NCI-H1105 treated with DMSO at 0.1 percent for 48 hours (cell line): ENCODE measurements at regions not wholly inside any gene's neighbourhood (a gene's known extent, or its start where the extent isn't known, plus 50 kb on each side); places are given as distances from the start of the nearest gene placed in this dataset.
A peak's percentile ranks its signal among the peaks of the same experiment; 100 is the strongest.

ENCODE experiments used
- DNase-seq: peaks from one replicate; lab custom pipeline; 2025; lab: John Stamatoyannopoulos, UW

DNA sequence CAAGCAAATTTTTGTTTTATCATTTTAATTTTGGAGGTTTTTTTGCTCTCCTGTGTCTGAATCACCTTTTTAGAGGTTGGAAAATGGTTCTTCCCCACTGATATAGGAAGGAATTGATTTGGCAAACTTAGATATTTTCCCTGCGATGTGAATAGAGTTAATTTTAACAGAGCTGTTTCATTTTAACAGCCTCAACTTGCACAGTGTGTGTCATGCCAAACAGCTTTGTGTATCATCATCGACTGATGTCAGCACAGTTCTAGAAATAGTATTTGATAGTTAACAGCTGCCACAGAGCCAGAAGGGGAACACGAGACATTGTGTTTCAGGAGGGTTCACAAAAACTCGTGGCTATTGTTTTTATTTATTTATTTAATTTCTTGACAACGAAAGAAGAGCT lies 243.1 kb upstream of the FOXN3 start:
- DNase-seq, result no peak

GRCh38 chr14:89658977-89659670 lies 242.1 kb upstream of the FOXN3 start:
- no peak for DNase-seq

DNA sequence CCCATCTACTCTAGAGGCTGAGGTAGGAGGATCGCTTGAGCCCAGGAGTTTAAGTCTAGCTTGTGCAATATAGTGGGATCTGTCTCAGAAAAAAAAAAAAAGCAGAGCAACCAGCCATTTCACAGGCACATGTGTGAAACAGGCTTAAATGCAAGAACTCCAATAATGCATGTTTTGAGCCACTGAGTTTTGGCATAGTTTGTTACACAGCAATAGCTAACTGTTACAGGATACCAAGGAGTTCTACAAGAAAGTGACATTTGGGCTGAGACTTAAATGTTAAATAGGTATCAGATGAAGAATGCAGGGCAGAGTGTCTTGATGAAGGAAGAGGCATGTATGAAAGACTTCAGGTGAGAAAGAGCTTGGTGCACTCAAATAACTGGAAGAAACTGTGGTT lies 240.0 kb upstream of the FOXN3 start:
- no peak for DNase-seq

GRCh38 chr14:89654998-89655397 lies 238.0 kb upstream of the FOXN3 start:
- peak; percentile 22 for DNase-seq

DNA sequence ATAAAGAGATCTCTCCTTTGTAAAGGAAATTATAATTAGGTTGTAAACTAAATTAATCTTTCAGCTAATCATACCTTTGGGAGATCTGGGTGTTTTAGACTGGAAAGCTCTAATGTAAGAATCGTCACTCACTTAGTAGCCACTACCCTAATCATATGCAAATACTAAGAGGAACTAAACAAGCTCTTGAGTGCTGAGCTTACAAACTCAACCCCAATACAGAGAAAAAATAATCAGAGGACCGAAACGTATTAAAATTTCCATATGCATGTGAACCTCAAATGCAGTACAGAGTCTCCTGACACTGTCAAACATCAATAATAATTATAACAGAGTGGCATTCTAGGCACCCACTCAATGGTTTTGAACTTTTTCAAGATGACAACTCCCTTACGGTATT lies 235.3 kb upstream of the FOXN3 start:
- DNase-seq, result no peak

DNA sequence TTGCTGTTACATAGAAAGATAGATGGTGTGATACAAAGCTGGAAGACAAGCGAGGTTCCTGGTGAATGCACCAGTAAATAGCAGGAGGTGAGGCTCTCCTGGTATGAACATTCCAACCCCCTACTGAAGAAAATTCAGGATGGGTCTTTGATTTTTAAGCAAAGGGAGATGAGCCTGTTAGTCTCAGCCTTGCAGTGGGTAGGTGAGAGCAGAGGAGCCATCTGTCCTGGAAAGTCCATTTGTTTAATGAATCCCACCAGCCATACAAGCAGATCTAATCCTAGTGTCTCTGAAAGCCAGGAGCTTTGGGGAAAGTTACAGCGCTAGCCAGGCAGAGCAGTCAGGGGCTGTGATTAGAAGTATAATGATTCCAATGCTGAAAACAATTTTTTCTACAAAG lies 234.8 kb upstream of the FOXN3 start:
- DNase-seq, result no peak

DNA sequence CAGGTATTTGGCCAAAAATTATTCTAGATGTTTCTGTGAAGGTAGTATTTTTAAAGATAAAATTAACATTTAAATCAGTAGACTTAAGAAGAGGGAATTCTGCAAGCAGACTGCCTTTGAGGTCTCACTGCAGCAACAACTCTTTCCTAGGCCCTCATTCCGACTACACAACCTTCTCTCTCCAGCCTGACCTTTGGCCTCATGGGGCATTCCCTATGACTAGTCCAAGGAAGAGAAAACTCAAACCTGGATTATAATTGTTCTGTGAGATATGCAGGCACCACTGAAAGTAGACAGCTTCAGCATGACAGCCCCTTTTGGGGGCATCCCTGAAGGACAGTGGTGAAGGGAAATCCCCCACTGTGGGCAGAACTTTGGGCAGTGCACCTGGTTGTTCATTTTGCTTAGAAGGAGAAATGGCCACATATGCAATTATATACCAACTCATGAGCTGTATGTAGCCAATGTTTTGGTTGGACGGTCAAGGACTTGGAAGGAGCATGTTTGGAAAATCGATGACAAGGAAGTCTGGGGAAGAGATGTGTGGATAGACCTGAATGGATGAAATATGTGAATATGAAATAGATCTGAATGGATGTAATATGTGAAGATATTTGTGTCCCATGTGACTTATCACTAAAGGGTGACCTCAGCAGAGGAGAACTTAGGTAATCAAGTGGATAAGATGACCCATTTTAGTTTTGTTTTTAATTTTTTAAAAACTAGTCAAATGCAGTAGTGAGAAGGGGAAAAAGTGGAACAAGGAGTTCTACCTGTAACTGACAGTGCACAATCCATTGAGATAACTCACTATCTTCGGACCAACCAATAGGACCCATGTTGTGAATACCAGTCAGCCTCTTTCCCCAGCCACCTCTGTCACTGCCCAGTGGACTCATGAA lies 233.3 kb upstream of the FOXN3 start:
- no peak for DNase-seq

DNA sequence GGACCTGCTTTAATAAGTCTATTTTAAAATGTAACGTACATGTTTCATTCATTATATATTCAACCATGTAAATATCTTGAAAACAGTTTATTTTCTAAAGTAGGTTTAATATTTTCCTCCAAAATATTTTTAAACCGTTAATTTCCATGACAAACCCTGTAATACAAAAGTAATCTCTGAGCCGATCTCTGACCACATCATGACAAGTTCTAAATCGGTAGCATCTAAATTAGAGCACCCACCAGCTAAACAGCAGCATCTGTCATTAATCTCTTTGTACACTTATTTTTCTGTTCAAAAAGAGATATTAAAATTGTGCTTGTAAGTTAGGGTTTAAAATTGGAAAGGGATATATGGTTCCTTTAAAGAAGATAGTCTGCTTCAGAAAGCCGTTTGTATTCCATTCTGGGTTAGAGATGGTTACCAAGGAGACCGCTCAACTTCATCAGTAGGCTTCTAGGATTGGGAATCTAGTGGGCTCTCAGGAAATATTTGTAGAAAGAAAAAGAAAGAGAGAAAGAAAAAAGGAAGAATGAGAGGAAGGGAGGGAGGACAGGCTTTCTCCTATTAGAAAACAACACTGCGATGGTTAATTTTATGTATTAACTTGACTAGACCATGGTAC lies 232.5 kb upstream of the FOXN3 start:
- DNase-seq, result no peak

DNA sequence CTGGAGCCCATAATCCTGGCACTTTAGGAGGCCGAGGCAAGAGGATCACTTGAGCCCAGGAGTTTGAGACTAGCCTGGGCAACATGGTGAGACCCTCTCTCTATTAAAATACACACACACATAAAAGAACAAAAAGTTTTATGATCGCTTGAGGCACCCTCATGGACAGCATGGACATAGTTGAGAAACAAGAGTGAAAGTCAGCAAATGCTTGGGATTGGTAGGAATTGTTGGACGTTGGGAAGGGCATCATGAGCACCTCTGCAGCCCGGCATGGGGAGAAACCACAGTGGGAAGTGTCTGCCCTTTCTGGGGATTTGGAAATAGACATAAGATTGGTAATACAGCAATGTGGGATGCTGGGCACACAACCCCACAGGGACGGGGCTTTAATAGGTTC lies 231.9 kb upstream of the FOXN3 start:
- DNase-seq, result no peak

DNA sequence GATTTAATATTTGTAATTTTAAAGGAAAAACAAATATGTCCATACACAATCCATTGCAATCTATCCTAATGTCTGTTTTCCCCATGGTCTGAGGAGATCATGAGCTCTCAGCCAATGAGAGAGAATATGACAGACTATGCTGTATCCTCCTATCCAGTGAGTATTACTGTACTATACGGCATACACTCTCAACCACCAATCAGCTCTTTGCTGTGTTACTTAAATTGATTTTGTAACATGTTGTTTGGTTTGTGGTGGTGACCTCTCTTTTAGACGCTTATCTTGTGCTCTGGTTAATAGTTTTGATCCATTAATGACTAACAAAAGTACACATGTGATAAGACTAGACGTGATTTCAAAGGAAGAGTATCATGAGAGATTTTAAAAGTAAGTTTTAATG lies 231.5 kb upstream of the FOXN3 start:
- no peak for DNase-seq

- DNase-seq, result no peak
Measured at GRCh38 chr14:89646971-89647370, 229.9 kb upstream of the FOXN3 start.

GRCh38 chr14:89644641-89645040 lies 227.6 kb upstream of the FOXN3 start:
- DNase-seq, result no peak

DNA sequence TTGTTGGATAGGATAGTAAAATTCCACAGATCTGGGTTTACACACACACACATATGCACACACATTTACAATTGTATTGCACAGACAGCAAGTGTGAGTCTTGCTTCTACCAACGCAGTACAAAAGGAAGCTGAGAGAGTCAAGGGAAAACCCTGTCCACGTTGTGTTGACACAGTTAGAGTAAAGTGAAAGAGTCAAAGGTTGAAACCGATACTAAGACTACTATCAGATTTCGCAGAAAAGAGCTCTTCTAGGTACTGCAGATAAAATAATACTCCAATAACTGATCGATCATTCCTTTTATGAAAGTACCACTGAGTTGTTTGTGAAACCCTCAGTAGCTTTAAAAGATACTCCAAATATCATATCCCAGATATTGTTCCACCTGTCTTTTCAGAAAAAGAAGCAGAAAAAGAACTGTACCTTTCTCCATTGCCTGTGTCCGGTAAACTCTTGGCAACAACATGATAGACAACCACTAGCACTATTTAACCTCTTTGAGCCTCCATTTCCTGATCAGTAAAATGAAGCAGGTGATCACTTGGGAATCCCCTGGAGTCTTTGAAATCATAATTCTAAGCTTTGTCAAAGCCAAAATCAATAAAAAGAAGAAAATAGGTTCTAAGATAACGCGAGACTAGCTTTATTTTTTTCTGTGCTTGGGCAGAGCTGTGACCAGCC lies 224.6 kb upstream of the FOXN3 start:
- DNase-seq, result no peak

DNA sequence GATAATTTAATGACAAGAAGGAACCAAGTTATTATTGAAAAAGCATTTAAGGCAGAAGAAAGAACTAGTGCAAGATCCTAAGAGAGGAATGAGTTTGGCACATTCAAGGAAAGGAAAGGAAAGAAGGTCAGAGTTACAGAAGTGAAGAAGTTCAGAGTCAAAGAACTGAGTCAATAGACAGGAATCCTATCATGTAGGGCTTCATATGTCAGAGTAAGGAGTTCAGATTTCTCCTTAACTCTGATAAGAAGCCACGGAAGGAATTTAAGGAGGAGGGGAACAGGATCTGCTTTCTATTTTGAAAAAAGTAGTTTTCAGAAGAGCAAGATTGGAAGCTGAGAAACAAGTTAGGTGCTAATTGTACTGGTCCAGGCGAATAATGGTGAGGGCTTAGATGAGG lies 223.1 kb upstream of the FOXN3 start:
- no peak for DNase-seq

DNA sequence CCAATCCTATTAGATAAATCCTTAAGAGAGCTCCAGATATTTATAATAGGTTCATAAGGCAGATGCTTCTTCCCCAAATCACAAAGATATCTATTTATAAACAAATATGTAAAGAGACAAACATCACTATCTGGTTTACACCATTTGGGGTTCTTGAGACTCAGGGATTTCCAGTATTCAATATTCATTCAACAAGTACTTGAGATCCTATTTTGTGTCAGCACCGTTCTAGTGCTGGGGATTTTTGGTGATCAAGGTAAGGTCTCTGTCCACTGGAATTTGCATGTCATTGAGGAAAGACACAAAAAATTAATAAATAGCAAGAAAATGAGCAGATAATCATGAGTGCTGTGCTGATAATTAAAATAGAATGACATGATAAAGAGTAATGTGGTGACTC lies 222.7 kb upstream of the FOXN3 start:
- DNase-seq, result no peak

GRCh38 chr14:89638891-89639290 lies 221.9 kb upstream of the FOXN3 start:
- no peak for DNase-seq

DNA sequence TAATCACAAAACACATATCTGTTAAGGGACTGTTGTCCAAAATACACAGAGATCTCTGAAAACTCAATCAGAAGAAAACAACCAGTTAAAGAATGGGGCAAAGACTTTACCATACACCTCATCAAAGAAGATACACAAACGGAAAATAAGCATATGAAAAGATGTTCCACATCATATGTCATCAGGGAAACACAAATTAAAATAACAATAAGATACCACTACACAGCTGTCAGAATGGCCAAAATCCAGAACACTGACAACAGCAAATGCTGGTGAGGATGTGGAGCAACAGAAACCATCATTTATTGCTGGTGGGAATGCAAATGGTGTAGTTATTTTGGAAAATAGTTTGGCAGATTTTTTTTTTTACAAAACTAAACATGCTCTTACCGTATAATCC lies 220.5 kb upstream of the FOXN3 start:
- DNase-seq, result no peak

DNA sequence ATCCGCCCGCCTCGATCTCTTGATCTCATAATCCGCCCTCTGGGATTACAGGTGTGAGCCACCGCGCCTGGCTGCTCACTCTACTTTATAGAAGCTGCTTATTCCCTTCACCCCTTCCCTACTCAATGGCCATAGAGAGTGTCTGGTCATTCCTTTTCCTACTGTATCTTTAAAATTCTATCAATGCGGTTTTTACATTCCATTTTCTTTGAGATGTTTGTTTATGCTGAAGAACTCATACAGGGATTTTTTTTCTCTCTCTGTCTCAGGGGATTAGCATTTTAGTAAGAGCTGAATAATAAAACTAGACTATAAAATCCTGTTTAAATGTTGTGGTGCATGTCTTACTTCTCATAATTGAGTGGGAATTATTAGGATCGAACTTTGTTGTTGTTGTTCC lies 218.6 kb upstream of the FOXN3 start:
- DNase-seq, result no peak

GRCh38 chr14:89634037-89634436 lies 217.0 kb upstream of the FOXN3 start:
- no peak for DNase-seq

DNA sequence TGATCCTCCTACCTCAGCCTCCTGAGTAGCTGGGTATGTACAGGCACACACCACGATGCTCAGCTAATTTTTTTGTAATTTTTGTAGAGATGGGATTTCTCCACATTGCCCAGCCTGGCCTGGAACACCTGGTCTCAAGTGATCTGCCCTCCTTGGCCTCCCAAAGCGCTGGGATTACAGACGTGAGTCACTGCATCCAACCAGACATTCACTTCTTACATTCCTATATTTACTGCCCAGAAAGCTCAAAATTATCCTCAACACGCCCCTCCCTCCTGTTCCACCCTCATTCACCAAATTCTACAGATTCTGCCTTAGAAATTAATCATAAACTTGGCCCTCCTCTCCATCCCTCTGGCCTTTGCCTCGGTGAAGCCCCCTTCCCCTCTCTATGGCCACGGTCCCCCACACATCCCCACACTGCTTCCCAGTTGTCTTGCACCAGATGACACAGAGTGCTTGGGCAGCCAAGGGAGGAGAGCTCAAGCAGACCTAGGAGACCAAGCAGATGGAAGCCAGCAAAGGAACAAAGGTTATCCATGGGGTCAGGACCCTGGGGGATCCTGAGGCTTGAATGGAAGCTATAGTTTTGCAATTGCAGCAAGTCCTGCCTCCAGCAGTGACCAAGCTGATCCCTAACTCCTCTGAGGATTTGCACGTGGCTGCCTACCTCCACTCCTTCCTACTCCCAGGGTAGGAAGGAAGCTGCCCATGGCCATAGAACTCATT lies 213.2 kb upstream of the FOXN3 start:
- no peak for DNase-seq

DNA sequence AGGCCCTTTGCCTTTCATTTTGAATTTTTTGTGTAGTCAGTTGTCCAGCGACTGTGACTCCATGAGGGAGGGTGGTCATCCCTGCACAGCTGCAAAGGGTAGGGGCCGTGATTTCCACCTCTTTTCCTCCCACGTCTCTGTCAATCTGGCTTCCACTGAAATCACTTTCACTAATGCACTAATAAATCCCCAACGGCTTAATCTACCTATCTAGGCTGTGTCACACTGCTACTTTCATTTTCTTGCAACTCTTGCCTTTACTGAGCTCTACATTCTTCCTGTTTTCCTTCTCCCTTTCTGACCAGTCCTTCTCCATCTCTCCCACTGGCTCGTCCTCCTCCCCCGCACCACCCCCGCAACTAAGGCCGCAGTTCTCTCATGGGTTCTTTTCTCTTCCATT lies 212.3 kb upstream of the FOXN3 start:
- DNase-seq, result no peak

DNA sequence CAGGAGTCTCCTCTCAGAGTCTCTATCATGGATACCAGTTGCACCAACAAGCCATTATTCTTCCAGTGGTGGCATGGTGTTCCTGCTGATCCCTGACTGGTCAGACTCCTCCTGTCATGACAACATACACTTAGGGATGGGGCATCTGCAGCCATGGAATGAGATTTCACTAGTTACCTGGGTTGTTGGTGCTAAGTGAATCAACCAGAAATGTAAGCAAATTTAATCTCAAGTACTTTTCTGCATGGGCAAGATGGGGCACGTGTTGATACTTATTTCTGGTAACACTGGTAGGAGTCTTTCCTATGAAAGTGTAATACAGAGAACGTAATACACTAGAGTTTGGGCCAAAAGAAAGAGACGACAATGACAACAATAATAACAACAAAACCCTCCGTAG lies 211.5 kb upstream of the FOXN3 start:
- peak; percentile 8 for DNase-seq
